ENCODE measurements at regions not wholly inside any gene's neighbourhood (a gene's known extent, or its start where the extent isn't known, plus 50 kb on each side); places are given as distances from the start of the nearest gene placed in this dataset.
A peak's percentile ranks its signal among the peaks of the same experiment; 100 is the strongest.

- peak; percentile 40; the same call in 1 of the 2 replicates for TF ChIP-seq CTCF (IDR thresholded peaks at IDR 0.05)
Measured at GRCh38 chr14:95979339-95980042, 59.7 kb upstream of the C14orf132 start.

GRCh38 chr14:95980402-95980801 lies 58.8 kb upstream of the C14orf132 start:
- no peak for TF ChIP-seq CTCF (IDR thresholded peaks at IDR 0.05)

GRCh38 chr14:95981965-95982364 lies 57.2 kb upstream of the C14orf132 start:
- no peak for TF ChIP-seq CTCF (IDR thresholded peaks at IDR 0.05)

- no peak for TF ChIP-seq CTCF (IDR thresholded peaks at IDR 0.05)
Measured at GRCh38 chr14:95984206-95984605, 55.0 kb upstream of the C14orf132 start.
